Fibroblast of the aortic adventitia (primary cell): ENCODE measurements at regions not wholly inside any gene's neighbourhood (a gene's known extent, or its start where the extent isn't known, plus 50 kb on each side); places are given as distances from the start of the nearest gene placed in this dataset.
"Not testable (repeated sequence)": the region's sequence is repeated elsewhere in the genome, so short reads cannot be mapped to it uniquely, and the experiment has no call there.

Experiments used
- DNase-seq: peaks from one replicate; pipeline ENCODE4 v3.0.0-alpha.2; 2010; ENCODE audit warnings: low read depth
- H3K4me3 ChIP-seq: 2 replicates; pipeline ENCODE4 v1.5.1; 2011; ENCODE audit warnings: low read depth, mild to moderate bottlenecking, control low read depth, low read length, moderate library complexity
- TF ChIP-seq, protein P1 (sequence below): IDR thresholded peaks from 2 replicates; pipeline ENCODE4 v1.5.1; 2011; ENCODE audit warnings: mild to moderate bottlenecking, low read length, control low read depth, inconsistent platforms; ENCODE audit not compliant: insufficient read depth

GRCh38 chr12:47373554-47374150, 293.9 kb upstream of the AMIGO2 start:
- no peak overlapping the region for H3K4me3 ChIP-seq
- DNase-seq, result no peak
- TF ChIP-seq, protein P1, sequence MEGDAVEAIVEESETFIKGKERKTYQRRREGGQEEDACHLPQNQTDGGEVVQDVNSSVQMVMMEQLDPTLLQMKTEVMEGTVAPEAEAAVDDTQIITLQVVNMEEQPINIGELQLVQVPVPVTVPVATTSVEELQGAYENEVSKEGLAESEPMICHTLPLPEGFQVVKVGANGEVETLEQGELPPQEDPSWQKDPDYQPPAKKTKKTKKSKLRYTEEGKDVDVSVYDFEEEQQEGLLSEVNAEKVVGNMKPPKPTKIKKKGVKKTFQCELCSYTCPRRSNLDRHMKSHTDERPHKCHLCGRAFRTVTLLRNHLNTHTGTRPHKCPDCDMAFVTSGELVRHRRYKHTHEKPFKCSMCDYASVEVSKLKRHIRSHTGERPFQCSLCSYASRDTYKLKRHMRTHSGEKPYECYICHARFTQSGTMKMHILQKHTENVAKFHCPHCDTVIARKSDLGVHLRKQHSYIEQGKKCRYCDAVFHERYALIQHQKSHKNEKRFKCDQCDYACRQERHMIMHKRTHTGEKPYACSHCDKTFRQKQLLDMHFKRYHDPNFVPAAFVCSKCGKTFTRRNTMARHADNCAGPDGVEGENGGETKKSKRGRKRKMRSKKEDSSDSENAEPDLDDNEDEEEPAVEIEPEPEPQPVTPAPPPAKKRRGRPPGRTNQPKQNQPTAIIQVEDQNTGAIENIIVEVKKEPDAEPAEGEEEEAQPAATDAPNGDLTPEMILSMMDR, result no peak

GRCh38 chr12:47370421-47370820, 290.7 kb upstream of the AMIGO2 start:
- no peak overlapping the region for H3K4me3 ChIP-seq
- DNase-seq, result no peak
- TF ChIP-seq, protein P1, result no peak

GRCh38 chr12:47369085-47369484, 289.3 kb upstream of the AMIGO2 start:
- DNase-seq, result no peak
- no peak overlapping the region for H3K4me3 ChIP-seq
- TF ChIP-seq, protein P1, result no peak

DNA sequence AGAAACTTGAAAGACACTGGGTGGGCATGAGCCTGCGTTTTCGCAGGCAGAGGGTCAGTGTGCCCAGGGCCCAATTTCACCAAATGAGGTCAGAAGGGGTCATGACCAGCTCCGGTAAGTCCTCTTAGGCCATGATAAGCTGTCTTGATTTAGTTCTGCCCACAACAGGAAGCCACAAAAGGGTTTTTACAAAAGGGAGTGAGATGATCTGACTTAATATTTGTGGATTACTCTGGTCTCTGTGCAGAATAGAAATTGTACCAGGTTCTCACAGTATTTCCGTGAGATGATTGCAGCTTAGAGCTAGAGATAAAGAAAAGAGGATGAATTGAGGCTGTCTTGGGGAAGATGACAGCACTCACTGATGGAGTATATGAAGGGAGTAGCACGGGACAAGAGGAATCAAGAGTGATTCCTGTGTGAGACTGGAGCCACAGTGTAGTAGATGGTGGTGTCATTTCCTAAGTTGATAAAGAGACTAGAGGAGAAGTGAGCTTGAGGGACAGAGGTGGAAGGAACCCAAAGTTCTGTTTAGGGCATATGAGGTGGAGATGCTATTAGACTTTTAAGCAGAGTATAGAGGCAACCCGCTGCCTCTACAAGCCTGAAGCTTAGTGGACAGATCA, 288.3 kb upstream of the AMIGO2 start:
- DNase-seq, result no peak
- TF ChIP-seq, protein P1, result no peak
- H3K4me3 ChIP-seq, result no peak overlapping the region

- TF ChIP-seq, protein P1, result no peak
- H3K4me3 ChIP-seq, result no peak overlapping the region
- DNase-seq, result no peak
Measured at GRCh38 chr12:47366579-47366978, 286.8 kb upstream of the AMIGO2 start.

DNA sequence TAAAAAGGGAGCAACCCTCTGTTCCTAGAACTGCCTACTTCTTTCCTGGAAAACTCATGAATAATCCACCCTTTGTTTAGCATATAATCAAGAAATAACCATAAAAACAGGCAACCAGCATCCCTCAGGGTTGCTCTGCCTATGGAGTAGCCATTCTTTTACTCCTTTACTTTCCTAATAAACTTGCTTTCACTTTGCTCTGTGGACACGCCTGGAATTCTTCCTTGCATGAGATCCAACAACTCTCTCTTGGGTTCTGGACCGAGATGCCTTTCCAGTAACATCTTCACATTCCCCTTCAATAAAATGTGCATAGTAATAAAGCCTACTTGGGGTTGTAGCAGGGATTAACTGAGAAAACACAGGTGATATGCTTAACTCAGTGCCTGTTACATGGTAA, 286.4 kb upstream of the AMIGO2 start:
- no peak overlapping the region for H3K4me3 ChIP-seq
- DNase-seq, result peak; percentile 35
- TF ChIP-seq, protein P1, result no peak

GRCh38 chr12:47365443-47366076, 285.8 kb upstream of the AMIGO2 start:
- DNase-seq, H3K4me3 ChIP-seq: not testable (repeated sequence)
